ENCODE measurements at regions not wholly inside any gene's neighbourhood (a gene's known extent, or its start where the extent isn't known, plus 50 kb on each side); places are given as distances from the start of the nearest gene placed in this dataset.

DNA sequence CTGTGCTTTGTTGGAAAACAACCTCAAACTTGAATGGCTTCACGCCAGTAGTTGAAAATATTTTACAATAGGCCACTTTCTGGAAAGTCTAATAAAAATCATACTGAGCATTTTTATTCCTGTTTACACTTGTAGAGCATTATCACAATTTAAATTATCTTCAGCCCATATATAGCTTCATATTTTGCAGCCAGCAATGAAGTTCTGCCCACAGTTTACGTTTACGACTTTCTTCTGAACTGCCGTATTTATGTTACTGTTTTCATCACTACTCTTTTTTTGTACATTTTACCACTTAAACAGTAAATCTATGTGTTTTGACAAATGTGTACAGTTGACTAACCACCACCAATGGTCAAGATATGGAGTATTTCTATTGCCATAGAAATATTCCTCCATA, 86.2 kb downstream of the COPS8 start:
- Mint-ChIP-seq H3K4me3 (no peak overlapping the region), H3K27me3 (ENCODE audit: low read depth) (peaks cover 2% of the 10 kb centered on the region), H3K36me3 (ENCODE audit: low read depth) (peaks cover 5% of the 10 kb centered on the region), H3K4me1 (no peaks in the 10 kb centered on the region), H3K9me3 (peaks cover 18% of the 10 kb centered on the region), H3K27ac (ENCODE audit: unreplicated experiment) (no peak overlapping the region)
- no peak for DNase-seq (ENCODE audit: low read depth, low spot score)
- TF ChIP-seq, protein P1, sequence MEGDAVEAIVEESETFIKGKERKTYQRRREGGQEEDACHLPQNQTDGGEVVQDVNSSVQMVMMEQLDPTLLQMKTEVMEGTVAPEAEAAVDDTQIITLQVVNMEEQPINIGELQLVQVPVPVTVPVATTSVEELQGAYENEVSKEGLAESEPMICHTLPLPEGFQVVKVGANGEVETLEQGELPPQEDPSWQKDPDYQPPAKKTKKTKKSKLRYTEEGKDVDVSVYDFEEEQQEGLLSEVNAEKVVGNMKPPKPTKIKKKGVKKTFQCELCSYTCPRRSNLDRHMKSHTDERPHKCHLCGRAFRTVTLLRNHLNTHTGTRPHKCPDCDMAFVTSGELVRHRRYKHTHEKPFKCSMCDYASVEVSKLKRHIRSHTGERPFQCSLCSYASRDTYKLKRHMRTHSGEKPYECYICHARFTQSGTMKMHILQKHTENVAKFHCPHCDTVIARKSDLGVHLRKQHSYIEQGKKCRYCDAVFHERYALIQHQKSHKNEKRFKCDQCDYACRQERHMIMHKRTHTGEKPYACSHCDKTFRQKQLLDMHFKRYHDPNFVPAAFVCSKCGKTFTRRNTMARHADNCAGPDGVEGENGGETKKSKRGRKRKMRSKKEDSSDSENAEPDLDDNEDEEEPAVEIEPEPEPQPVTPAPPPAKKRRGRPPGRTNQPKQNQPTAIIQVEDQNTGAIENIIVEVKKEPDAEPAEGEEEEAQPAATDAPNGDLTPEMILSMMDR (conservative IDR thresholded peaks at IDR 0.05): no peak

DNA sequence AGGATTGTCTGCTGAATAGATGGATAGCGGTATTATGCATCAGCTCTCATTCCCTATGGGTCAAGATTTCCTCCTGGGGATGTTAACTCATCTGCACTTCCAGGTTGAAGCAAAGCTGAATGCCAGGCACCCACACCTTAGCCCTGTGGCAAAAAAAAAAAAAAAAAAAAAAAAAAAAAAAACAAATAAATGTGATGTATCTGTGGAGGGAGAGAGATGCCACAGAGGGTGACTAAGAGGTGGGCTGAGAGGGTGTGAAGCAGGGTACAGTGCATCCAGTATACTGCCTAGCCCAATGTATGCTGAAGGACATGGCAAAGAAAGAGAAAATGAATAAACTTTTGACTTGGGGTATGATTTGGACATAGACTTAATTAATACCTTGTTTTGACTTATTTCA, 91.4 kb downstream of the COPS8 start:
- Mint-ChIP-seq H3K9me3 (peaks cover 7% of the 10 kb centered on the region), H3K27ac (ENCODE audit: unreplicated experiment) (no peak overlapping the region), H3K27me3 (ENCODE audit: low read depth) (peaks cover 4% of the 10 kb centered on the region), H3K4me1 (no peaks in the 10 kb centered on the region), H3K36me3 (ENCODE audit: low read depth) (peaks cover 5% of the 10 kb centered on the region), H3K4me3 (no peak overlapping the region)
- DNase-seq (ENCODE audit: low read depth, low spot score): no peak
- TF ChIP-seq, protein P1 (conservative IDR thresholded peaks at IDR 0.05): no peak

DNA sequence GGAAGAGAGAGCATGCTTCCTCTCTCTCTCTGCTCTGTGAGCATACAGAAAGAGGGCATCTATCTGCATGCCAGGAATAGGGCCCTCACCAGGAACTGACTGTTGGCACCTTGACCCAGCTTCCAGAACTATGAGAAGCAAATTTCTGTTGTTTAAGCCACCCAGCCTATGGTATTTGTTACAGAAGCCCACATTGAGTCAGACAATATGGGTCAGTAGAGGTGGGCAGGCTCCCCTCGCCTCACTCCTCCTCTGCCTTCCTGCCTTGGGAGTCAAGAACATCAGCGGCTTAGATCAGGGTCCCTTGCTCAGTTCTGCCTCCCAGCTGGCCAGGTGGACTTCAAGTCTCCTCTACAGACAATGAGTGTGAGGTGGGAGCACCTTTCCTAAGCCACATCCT, 92.3 kb downstream of the COPS8 start:
- TF ChIP-seq, protein P1 (conservative IDR thresholded peaks at IDR 0.05): no peak
- no peak overlapping the region for H3K27ac Mint-ChIP-seq (ENCODE audit: unreplicated experiment)
- H3K36me3 Mint-ChIP-seq (ENCODE audit: low read depth): peaks cover 5% of the 10 kb centered on the region
- H3K9me3 Mint-ChIP-seq: peaks cover 7% of the 10 kb centered on the region
- H3K4me1 Mint-ChIP-seq: no peaks in the 10 kb centered on the region
- DNase-seq (ENCODE audit: low read depth, low spot score): no peak
- H3K27me3 Mint-ChIP-seq (ENCODE audit: low read depth): peaks cover 4% of the 10 kb centered on the region
- no peak overlapping the region for H3K4me3 Mint-ChIP-seq

DNA sequence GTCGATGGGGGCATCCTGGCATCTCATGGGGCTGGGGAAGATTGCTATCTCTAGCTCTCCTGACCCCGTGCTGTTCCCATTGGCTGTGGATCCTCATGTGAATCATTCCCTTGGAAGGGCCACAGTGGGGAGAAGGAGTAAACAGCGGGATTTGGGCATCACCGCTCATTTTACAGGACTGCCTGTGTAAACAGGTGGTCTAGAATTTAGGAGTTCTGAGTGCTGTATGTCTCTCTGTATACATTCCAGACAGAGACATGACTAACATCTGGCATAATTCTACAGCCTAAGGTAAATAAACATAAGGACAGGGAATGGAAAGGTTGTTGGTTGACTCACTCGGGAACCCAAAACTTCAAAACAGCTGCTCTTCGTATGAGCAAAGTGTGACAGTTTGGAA, 92.7 kb downstream of the COPS8 start:
- peaks cover 5% of the 10 kb centered on the region for H3K36me3 Mint-ChIP-seq (ENCODE audit: low read depth)
- no peak overlapping the region for H3K27ac Mint-ChIP-seq (ENCODE audit: unreplicated experiment)
- TF ChIP-seq, protein P1 (conservative IDR thresholded peaks at IDR 0.05): no peak
- H3K4me1 Mint-ChIP-seq: no peaks in the 10 kb centered on the region
- DNase-seq (ENCODE audit: low read depth, low spot score): no peak
- H3K4me3 Mint-ChIP-seq: no peak overlapping the region
- peaks cover 7% of the 10 kb centered on the region for H3K9me3 Mint-ChIP-seq
- peaks cover 4% of the 10 kb centered on the region for H3K27me3 Mint-ChIP-seq (ENCODE audit: low read depth)

DNA sequence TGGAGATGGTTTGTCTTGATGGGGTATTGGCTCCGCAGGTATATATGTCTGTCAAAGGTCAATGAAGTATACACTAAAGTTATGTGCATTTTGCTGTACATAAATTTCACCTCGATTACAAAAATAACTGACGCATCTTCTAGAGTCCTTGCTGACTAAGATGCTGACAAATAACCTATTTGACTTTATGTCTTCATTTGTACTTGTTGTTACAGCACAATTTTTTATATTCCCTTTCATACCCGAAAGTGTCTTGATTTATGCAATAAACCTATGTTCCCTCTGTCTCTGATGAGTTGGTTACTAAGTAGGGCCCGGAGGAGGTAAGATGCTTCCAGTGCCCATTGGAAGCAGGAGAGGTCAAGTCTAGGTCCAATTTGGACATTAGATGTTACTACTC, 93.5 kb downstream of the COPS8 start:
- Mint-ChIP-seq H3K27me3 (ENCODE audit: low read depth) (peaks cover 4% of the 10 kb centered on the region), H3K9me3 (peaks cover 7% of the 10 kb centered on the region)

More for the DNA sequence above, 93.5 kb downstream of the COPS8 start:
- Mint-ChIP-seq H3K36me3 (ENCODE audit: low read depth) (peaks cover 5% of the 10 kb centered on the region), H3K4me3 (no peak overlapping the region), H3K4me1 (no peaks in the 10 kb centered on the region), H3K27ac (ENCODE audit: unreplicated experiment) (no peak overlapping the region)
- DNase-seq (ENCODE audit: low read depth, low spot score): no peak
- TF ChIP-seq, protein P1 (conservative IDR thresholded peaks at IDR 0.05): no peak

All from neural crest cell (in vitro differentiated cells).